ENCODE measurements at regions not wholly inside any gene's neighbourhood (a gene's known extent, or its start where the extent isn't known, plus 50 kb on each side); places are given as distances from the start of the nearest gene placed in this dataset.

DNA sequence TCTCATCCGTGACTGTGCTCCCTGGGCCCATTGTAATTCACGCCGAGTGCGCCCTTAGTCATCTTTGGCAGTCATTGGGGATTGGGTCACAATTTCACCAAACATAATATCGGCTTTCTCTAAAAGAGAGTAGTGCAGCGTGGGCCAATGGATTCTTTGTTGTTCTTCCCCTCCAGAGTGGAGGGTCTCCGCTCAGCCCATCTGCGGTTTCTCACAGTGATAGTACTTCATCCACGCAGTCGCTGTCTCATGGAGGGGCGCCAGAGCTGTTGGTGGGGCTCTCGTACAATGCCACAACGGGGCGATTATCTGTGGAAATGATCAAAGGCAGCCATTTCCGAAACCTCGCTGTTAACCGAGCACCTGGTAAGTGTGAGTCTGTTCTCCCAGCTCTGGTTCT, 321.8 kb downstream of the SNAPC1 start:
- FAIRE-seq (no peak), DNase-seq (ENCODE audit: insufficient read length, low spot score) (no peak)
- TF ChIP-seq TAF1 (IDR thresholded peaks at IDR 0.05; ENCODE audit: low read depth, low read length), result no peak
- no peak for TF ChIP-seq POU2F2 (IDR thresholded peaks at IDR 0.05; ENCODE audit: low read depth, low read length)
- TF ChIP-seq SPI1 (IDR thresholded peaks at IDR 0.05; ENCODE audit: low read depth, low read length), result no peak
- TF ChIP-seq POLR2AphosphoS5 (IDR thresholded peaks at IDR 0.05; ENCODE audit: low read depth, low read length), result no peak
- no peak for TF ChIP-seq POLR2A (IDR thresholded peaks at IDR 0.05; ENCODE audit: low read depth, low read length)
- no peak for TF ChIP-seq PAX5 (IDR thresholded peaks at IDR 0.05; ENCODE audit: insufficient read depth, low read length, severe bottlenecking)

DNA sequence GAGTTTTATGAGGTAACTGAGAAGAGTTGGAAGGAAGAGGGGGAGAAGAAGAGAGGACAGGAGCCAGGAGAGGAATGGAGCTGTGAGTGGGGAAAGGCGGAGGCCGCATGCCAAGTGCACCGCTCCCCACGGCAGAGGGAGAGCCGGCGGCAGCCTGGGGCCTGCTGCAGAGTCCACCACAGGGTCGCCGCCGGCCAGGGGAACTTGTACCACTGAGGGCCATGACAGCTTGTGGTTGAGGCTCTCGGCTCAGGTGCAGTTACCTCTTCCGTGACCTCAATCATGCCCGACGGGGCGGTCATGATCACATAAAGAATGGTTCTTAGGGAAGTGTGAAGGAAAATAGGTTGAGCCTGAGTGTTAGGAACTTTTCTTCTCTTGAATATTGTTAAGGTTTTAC, 325.0 kb downstream of the SNAPC1 start:
- DNase-seq (ENCODE audit: insufficient read length, low spot score), result no peak
- no peak for TF ChIP-seq SPI1 (IDR thresholded peaks at IDR 0.05; ENCODE audit: low read depth, low read length)
- no peak for TF ChIP-seq POU2F2 (IDR thresholded peaks at IDR 0.05; ENCODE audit: low read depth, low read length)
- no peak for TF ChIP-seq TAF1 (IDR thresholded peaks at IDR 0.05; ENCODE audit: low read depth, low read length)
- no peak for TF ChIP-seq POLR2A (IDR thresholded peaks at IDR 0.05; ENCODE audit: low read depth, low read length)
- no peak for TF ChIP-seq POLR2AphosphoS5 (IDR thresholded peaks at IDR 0.05; ENCODE audit: low read depth, low read length)
- no peak for TF ChIP-seq PAX5 (IDR thresholded peaks at IDR 0.05; ENCODE audit: insufficient read depth, low read length, severe bottlenecking)
- no peak for FAIRE-seq

DNA sequence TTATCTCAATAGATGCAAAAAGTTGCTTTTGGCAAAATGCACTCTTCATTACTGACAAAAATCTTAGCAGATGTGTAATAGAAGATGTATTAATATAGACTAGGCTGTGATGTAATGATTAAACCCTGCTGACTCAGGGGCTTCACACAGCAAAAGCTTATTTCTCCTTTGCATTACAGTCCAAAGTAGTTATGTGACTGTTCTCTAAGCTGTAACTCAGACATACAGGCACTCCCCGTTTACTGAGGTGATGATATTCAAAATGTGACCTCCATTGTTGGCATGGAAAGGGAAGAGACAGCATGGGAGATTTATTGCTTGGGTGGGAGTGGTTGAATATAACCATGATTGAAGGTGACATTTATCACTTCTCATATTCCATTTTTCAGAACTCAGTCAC, 331.5 kb downstream of the SNAPC1 start:
- FAIRE-seq (no peak), DNase-seq (ENCODE audit: insufficient read length, low spot score) (no peak)
- no peak for TF ChIP-seq PAX5 (IDR thresholded peaks at IDR 0.05; ENCODE audit: insufficient read depth, low read length, severe bottlenecking)
- no peak for TF ChIP-seq POU2F2 (IDR thresholded peaks at IDR 0.05; ENCODE audit: low read depth, low read length)
- no peak for TF ChIP-seq SPI1 (IDR thresholded peaks at IDR 0.05; ENCODE audit: low read depth, low read length)
- no peak for TF ChIP-seq POLR2AphosphoS5 (IDR thresholded peaks at IDR 0.05; ENCODE audit: low read depth, low read length)
- TF ChIP-seq POLR2A (IDR thresholded peaks at IDR 0.05; ENCODE audit: low read depth, low read length), result no peak
- TF ChIP-seq TAF1 (IDR thresholded peaks at IDR 0.05; ENCODE audit: low read depth, low read length), result no peak

DNA sequence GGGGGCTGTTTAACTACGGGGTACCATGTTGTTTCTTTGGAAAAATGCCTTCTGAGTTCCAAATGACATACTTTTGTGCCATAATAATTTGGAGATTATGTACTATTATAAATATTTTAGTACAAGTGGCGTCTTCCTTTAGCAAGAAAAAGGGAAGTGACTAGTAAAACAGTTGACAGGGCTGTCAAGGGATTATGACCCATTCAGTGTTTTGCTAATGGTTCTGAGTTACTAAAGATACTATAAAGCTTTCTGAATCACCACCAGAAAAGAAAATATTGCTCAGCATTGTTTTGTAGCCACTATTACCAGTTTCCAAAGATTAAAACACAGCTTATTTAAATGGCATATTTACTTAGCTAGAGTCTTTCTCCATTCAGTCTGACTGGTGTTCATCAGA, 334.9 kb downstream of the SNAPC1 start:
- no peak for DNase-seq (ENCODE audit: insufficient read length, low spot score)
- TF ChIP-seq SPI1 (IDR thresholded peaks at IDR 0.05; ENCODE audit: low read depth, low read length), result peak; percentile 79
- no peak for TF ChIP-seq POLR2A (IDR thresholded peaks at IDR 0.05; ENCODE audit: low read depth, low read length)
- no peak for FAIRE-seq

DNA sequence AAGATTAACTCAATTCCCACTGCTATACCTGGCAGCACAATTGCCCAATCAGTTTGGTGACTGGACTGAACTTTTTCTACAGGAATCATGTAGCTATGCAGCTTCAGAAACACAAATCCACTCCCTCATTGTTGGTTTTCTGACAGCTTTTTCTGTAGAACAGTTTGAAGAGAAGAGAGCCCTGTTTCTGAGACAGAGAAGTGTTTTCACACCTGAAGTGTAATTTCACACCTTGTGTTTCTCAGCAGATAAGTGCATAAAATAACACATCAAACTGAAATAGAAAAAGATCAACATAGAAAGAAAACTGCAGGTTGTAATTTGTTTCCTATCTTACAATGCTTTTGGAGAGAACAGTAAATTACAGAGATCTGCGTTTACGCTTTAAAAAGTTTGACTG, 335.6 kb downstream of the SNAPC1 start:
- TF ChIP-seq PAX5 (IDR thresholded peaks at IDR 0.05; ENCODE audit: insufficient read depth, low read length, severe bottlenecking) (no peak), POU2F2 (IDR thresholded peaks at IDR 0.05; ENCODE audit: low read depth, low read length) (no peak), POLR2A (IDR thresholded peaks at IDR 0.05; ENCODE audit: low read depth, low read length) (no peak), TAF1 (IDR thresholded peaks at IDR 0.05; ENCODE audit: low read depth, low read length) (no peak), POLR2AphosphoS5 (IDR thresholded peaks at IDR 0.05; ENCODE audit: low read depth, low read length) (no peak), SPI1 (IDR thresholded peaks at IDR 0.05; ENCODE audit: low read depth, low read length) (no peak)
- FAIRE-seq, result no peak
- DNase-seq (ENCODE audit: insufficient read length, low spot score), result no peak

DNA sequence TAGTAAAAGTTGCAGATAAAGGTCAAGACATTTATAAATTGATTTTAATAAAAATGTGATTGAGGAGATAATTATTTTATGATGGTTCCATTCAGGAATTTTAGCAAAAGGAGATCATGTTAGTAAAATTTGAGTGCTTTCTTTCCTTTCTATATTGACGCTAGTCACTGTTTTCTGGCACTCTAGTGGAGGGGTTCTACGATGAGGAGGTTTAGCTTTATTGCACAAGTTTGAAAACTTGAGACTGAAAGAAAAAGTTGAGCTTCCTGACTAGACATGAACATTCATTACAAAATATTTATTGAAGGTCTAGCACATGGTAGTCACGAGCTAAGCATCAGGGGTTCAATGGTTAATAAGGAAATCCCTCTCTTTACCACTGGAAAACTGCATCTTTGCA, 336.1 kb downstream of the SNAPC1 start:
- TF ChIP-seq POLR2A (IDR thresholded peaks at IDR 0.05; ENCODE audit: low read depth, low read length) (no peak), POU2F2 (IDR thresholded peaks at IDR 0.05; ENCODE audit: low read depth, low read length) (no peak), TAF1 (IDR thresholded peaks at IDR 0.05; ENCODE audit: low read depth, low read length) (no peak), POLR2AphosphoS5 (IDR thresholded peaks at IDR 0.05; ENCODE audit: low read depth, low read length) (no peak), PAX5 (IDR thresholded peaks at IDR 0.05; ENCODE audit: insufficient read depth, low read length, severe bottlenecking) (no peak), SPI1 (IDR thresholded peaks at IDR 0.05; ENCODE audit: low read depth, low read length) (no peak)
- DNase-seq (ENCODE audit: insufficient read length, low spot score) (no peak), FAIRE-seq (no peak)

DNA sequence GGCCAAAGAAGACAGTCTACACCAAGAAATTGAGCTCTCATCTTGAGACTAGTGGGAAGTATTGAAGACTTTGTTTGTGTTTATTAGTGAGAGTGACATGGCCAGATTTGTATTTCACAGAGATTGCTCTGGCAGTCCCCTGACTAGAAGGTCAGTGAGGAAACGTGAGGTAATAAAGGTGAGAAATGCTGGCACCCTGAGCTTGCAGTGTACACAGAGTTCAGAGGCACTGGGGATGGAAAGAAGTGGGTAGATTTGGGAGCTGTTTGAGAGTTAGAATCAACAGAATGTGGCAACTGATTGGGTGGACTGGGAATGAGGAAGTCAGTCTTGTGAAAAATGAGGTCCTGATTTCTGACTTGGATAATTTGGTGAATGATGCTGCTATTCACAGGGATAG, 336.9 kb downstream of the SNAPC1 start:
- FAIRE-seq (no peak), DNase-seq (ENCODE audit: insufficient read length, low spot score) (no peak)
- TF ChIP-seq POLR2AphosphoS5 (IDR thresholded peaks at IDR 0.05; ENCODE audit: low read depth, low read length) (no peak), TAF1 (IDR thresholded peaks at IDR 0.05; ENCODE audit: low read depth, low read length) (no peak), POLR2A (IDR thresholded peaks at IDR 0.05; ENCODE audit: low read depth, low read length) (no peak)

DNA sequence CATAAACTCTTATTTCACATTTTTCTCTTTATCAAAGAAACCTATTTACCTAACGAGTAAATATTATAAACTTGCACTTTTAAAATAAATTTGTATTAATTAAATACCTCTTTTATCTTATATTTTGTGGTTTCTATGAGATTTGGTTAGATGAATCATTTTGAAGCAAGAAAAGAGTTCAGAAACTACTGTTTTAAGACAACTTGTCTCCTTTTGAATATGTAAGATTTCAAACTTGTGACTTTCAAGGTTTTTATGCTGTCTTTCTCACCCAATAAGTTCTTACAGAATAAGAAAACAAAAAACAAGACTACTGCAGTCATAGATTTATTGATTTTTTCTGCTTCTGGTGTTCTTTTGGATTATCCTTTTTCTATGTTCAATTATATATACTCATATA, 339.0 kb downstream of the SNAPC1 start:
- DNase-seq (ENCODE audit: insufficient read length, low spot score) (no peak), FAIRE-seq (no peak)
- TF ChIP-seq POLR2A (IDR thresholded peaks at IDR 0.05; ENCODE audit: low read depth, low read length) (no peak), SPI1 (IDR thresholded peaks at IDR 0.05; ENCODE audit: low read depth, low read length) (no peak), PAX5 (IDR thresholded peaks at IDR 0.05; ENCODE audit: insufficient read depth, low read length, severe bottlenecking) (no peak), TAF1 (IDR thresholded peaks at IDR 0.05; ENCODE audit: low read depth, low read length) (no peak), POLR2AphosphoS5 (IDR thresholded peaks at IDR 0.05; ENCODE audit: low read depth, low read length) (no peak)

DNA sequence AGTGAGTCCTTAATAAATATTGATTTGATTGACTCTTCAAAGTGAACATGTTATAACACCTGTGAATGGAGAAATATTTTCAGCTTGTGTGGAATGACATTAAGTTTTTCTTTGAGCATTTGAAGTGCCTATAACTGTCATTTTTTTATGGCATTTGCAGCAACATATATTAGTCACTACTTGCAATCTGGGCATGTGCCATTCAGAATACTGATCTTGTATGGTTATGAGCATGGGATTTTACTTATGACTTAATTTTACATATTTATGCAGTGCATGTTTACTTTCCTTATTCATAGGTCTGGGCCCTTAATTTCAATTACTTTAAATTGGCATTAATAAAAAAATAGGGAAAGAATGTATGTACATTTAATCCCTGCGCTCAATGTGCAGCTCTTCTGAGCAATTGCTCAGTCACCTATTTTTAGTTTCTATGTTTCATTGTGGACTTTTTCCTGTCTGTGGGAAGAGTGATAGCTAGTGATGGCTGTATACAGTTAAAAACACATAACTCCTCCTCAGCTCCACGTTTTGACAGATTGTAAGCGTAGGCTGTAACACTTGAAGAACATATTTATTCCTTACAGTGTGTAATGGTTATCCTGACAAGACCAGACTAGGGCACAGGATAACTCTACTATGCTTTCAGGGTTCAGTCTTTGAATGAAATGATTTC, 339.6 kb downstream of the SNAPC1 start:
- no peak for TF ChIP-seq POU2F2 (IDR thresholded peaks at IDR 0.05; ENCODE audit: low read depth, low read length)
- no peak for TF ChIP-seq SPI1 (IDR thresholded peaks at IDR 0.05; ENCODE audit: low read depth, low read length)
- TF ChIP-seq PAX5 (IDR thresholded peaks at IDR 0.05; ENCODE audit: insufficient read depth, low read length, severe bottlenecking), result no peak
- TF ChIP-seq TAF1 (IDR thresholded peaks at IDR 0.05; ENCODE audit: low read depth, low read length), result no peak
- TF ChIP-seq POLR2AphosphoS5 (IDR thresholded peaks at IDR 0.05; ENCODE audit: low read depth, low read length), result no peak
- no peak for TF ChIP-seq POLR2A (IDR thresholded peaks at IDR 0.05; ENCODE audit: low read depth, low read length)
- FAIRE-seq (no peak), DNase-seq (ENCODE audit: insufficient read length, low spot score) (no peak)

DNA sequence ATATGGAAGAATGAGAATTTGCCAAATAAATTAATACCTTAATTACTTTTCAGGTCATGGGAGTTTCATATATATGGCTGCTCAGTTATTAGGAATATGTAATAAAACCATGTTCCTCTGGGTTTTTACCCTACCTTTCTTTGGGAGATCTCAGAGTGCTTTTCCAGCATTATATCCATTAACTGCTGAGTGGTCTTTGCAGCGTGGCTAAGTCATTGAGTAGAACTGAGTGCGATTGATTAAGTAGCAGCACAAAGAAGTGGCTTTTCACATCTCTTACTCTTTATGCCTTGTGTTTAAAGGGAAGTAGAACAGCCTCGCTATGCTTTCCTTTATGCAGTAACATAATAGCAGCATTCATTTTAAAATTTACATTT, 340.1 kb downstream of the SNAPC1 start:
- no peak for TF ChIP-seq POU2F2 (IDR thresholded peaks at IDR 0.05; ENCODE audit: low read depth, low read length)
- no peak for TF ChIP-seq POLR2A (IDR thresholded peaks at IDR 0.05; ENCODE audit: low read depth, low read length)
- TF ChIP-seq TAF1 (IDR thresholded peaks at IDR 0.05; ENCODE audit: low read depth, low read length), result no peak
- TF ChIP-seq POLR2AphosphoS5 (IDR thresholded peaks at IDR 0.05; ENCODE audit: low read depth, low read length), result no peak
- no peak for TF ChIP-seq PAX5 (IDR thresholded peaks at IDR 0.05; ENCODE audit: insufficient read depth, low read length, severe bottlenecking)
- no peak for TF ChIP-seq SPI1 (IDR thresholded peaks at IDR 0.05; ENCODE audit: low read depth, low read length)
- FAIRE-seq (no peak), DNase-seq (ENCODE audit: insufficient read length, low spot score) (no peak)

Data from GM12891 (cell line).